H1 (cell line): ENCODE measurements at regions not wholly inside any gene's neighbourhood (a gene's known extent, or its start where the extent isn't known, plus 50 kb on each side); places are given as distances from the start of the nearest gene placed in this dataset.

Experiments
- CHD2 ChIP-seq: IDR thresholded peaks from 2 replicates; pipeline ENCODE4 v1.6.1; 2012; ENCODE audit warnings: low read length, improper control_type of control experiment
- CHD7 ChIP-seq: fragments of 300-600 bp; sonication (generic); IDR thresholded peaks from 2 replicates; pipeline ENCODE4 v1.7.1; 2012; ENCODE audit warnings: low read length, moderate library complexity, mild to moderate bottlenecking, inconsistent platforms; ENCODE audit not compliant: insufficient replicate concordance
- EP300 ChIP-seq, 2 experiments: IDR thresholded peaks; 1 replicate in 1 of 2; 2 replicates in 1 of 2; pipeline ENCODE4 v1.6.1; 2011 to 2012; ENCODE audit warnings: low read depth in 2 of 2, low read length in 2 of 2, mild to moderate bottlenecking in 2 of 2, borderline replicate concordance in 1 of 2, inconsistent platforms in 1 of 2, moderate library complexity in 1 of 2
- RBBP5 ChIP-seq: IDR thresholded peaks from 2 replicates; pipeline ENCODE4 v1.7.1; 2012; ENCODE audit warnings: low read depth, mild to moderate bottlenecking, inconsistent platforms, low read length, moderate library complexity, borderline replicate concordance
- TBP ChIP-seq: IDR thresholded peaks from 2 replicates; pipeline ENCODE4 v1.6.1; 2011; ENCODE audit warnings: low read depth, low read length, improper control_type of control experiment
- TEAD4 ChIP-seq: IDR thresholded peaks from 2 replicates; pipeline ENCODE4 v1.6.1; 2012; ENCODE audit warnings: low read depth, low read length, inconsistent platforms, mixed read lengths

DNA sequence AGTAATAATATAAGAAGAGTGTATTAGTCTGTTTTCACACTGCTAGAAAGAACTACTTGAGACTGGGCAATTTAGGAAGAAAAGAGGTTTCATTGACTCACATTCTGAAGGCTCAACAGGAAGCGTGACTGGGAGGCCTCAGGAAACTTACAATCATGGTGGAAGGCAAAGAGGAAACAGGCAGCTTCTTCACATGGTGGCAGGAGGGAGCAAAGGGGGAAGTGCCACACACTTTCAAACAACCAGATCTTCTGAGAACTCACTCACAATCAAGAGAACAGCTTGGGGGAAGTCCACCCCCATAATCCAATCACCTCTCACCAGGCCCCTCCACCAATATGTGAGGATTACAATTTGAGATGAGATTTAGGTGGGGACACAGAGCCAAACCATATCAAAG lies 212.5 kb upstream of the HDAC9 start (continued):
- no peak for TF ChIP-seq CHD7
- TF ChIP-seq TBP, result no peak
- no peak for TF ChIP-seq CHD2
- no peak for TF ChIP-seq TEAD4
- no peak for TF ChIP-seq RBBP5
- TF ChIP-seq EP300 (IDR thresholded peaks at IDR 0.05; ENCODE audit: borderline replicate concordance in 1 of 2, low read depth in 2 of 2, low read length in 2 of 2), result no peak
